ENCODE measurements at regions not wholly inside any gene's neighbourhood (a gene's known extent, or its start where the extent isn't known, plus 50 kb on each side); places are given as distances from the start of the nearest gene placed in this dataset.

DNA sequence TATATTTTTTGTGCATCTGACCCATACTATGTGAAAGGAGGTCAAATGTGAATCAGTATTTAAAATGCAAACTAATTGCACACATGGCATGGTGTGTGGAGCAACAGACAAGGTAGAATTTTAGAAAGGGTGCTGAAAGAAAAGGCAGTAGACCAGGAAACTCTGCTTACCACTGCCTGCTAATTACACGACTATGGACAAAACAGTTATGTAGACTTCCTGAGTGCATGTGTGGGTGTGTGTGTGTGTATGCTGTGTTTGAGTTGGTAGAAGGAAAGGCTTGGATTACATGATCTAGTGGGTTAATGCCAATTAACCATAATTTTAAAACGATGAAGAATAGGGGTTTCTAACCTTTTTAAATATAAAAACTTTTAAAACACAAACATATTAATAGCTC lies 349.9 kb downstream of the SH3GL2 start:
- BruUV-seq (replicated peaks) = no TSS peak
- ATAC-seq (no peak), FAIRE-seq (no peak), DNase-seq (ENCODE audit: extremely low read depth in 1 of 4, low spot score in 3 of 4) (no peak)
- Histone ChIP-seq H3K79me2 (ENCODE audit: control insufficient read depth, insufficient read depth, low read length) (no peaks in the 10 kb centered on the region), H3K9me1 (ENCODE audit: control insufficient read depth, insufficient read depth, low read length) (no peaks in the 10 kb centered on the region), H3K4me3 (no peak overlapping the region), H4K20me1 (replicated peaks; ENCODE audit: control insufficient read depth, insufficient read depth, low read length) (no peaks in the 10 kb centered on the region), H3K36me3 (ENCODE audit: control insufficient read depth, insufficient read depth, low read length) (no peaks in the 10 kb centered on the region), H3K4me1 (replicated peaks in 1 of 2; ENCODE audit: control insufficient read depth in 2 of 2, insufficient read depth in 2 of 2, low read length in 2 of 2) (no peaks in the 10 kb centered on the region), H2AFZ (ENCODE audit: low read depth, low read length) (no peak overlapping the region), H3K9me3 (replicated peaks; ENCODE audit: control insufficient read depth, insufficient read depth, low read depth, low read length) (no peaks in the 10 kb centered on the region), H3K27me3 (ENCODE audit: control insufficient read depth in 2 of 2, insufficient read depth in 2 of 2, low read length in 2 of 2) (no peaks in the 10 kb centered on the region), H3K9ac (ENCODE audit: insufficient read depth in 1 of 2, low read depth in 2 of 2, low read length in 2 of 2) (no peak overlapping the region), H3K27ac (ENCODE audit: extremely low read depth, low read depth, low read length) (no peak overlapping the region), H3K4me2 (ENCODE audit: insufficient read depth, low read length) (no peak overlapping the region)
- ChIA-PET POLR2A (no interaction called here), CTCF (ENCODE audit: low intra/inter-chr PET ratio) (no interaction called here)
- TF ChIP-seq, protein P1, sequence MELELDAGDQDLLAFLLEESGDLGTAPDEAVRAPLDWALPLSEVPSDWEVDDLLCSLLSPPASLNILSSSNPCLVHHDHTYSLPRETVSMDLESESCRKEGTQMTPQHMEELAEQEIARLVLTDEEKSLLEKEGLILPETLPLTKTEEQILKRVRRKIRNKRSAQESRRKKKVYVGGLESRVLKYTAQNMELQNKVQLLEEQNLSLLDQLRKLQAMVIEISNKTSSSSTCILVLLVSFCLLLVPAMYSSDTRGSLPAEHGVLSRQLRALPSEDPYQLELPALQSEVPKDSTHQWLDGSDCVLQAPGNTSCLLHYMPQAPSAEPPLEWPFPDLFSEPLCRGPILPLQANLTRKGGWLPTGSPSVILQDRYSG (tag; conservative IDR thresholded peaks at IDR 0.05; ENCODE audit: low read depth) = no peak
- TF ChIP-seq ZNF696 (CRISPR knock-in tag; conservative IDR thresholded peaks at IDR 0.05) (no peak), RBBP5 (IDR thresholded peaks at IDR 0.05; ENCODE audit: borderline replicate concordance, insufficient read depth, low read length, poor library complexity, severe bottlenecking) (no peak), GATAD2B (IDR thresholded peaks at IDR 0.05; ENCODE audit: borderline replicate concordance) (no peak), ELF2 (CRISPR knock-in tag; IDR thresholded peaks at IDR 0.05) (no peak), ZBTB9 (CRISPR knock-in tag; IDR thresholded peaks at IDR 0.05) (no peak), ZNF507 (tag; conservative IDR thresholded peaks at IDR 0.05) (no peak), FOXK2 (conservative IDR thresholded peaks at IDR 0.05 in 1 of 2, IDR thresholded peaks at IDR 0.05 in 1 of 2; ENCODE audit: low read depth in 2 of 2) (no peak), HLTF (IDR thresholded peaks at IDR 0.05) (no peak), HDAC3 (IDR thresholded peaks at IDR 0.05; ENCODE audit: borderline replicate concordance, partially characterized antibody) (no peak)
- TF ChIP-seq, protein P2, sequence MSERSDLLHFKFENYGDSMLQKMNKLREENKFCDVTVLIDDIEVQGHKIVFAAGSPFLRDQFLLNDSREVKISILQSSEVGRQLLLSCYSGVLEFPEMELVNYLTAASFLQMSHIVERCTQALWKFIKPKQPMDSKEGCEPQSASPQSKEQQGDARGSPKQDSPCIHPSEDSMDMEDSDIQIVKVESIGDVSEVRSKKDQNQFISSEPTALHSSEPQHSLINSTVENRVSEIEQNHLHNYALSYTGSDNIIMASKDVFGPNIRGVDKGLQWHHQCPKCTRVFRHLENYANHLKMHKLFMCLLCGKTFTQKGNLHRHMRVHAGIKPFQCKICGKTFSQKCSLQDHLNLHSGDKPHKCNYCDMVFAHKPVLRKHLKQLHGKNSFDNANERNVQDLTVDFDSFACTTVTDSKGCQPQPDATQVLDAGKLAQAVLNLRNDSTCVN (CRISPR knock-in tag; IDR thresholded peaks at IDR 0.05) = no peak
- 0% methylated on average over 2 of the region's 2 CpGs for WGBS (ENCODE audit: insufficient coverage, low coverage, missing lambda C conversion rate)
- in situ Hi-C loops (cut with MboI) = no loop called here
- intact Hi-C loops (cut with micrococcal nuclease) = no loop called here

Measured in K562 (cell line).